ENCODE measurements at regions not wholly inside any gene's neighbourhood (a gene's known extent, or its start where the extent isn't known, plus 50 kb on each side); places are given as distances from the start of the nearest gene placed in this dataset.

DNA sequence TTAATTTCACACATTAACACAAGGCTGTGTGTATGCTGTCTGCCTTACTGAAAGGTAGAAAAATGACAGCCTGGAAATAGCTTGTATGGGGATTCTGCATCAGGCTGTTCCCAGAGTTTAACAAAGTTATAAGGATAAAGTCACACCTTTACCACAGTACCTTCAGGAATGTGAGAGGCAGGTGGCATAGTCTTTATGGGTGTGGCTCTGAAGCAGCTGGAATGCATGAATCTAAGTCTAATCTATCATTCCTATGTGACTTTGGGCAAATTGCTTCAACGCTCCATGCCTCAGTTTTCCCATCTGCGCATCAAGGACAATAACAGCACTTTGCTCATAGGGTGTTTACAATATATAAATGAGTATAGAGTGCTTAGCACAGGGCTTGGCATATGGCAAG, 84.2 kb upstream of the EGFL6 start:
- TF ChIP-seq POLR2AphosphoS5 (IDR thresholded peaks at IDR 0.05; ENCODE audit: low read depth, low read length) = no peak
- no peak for TF ChIP-seq TAF1 (IDR thresholded peaks at IDR 0.05; ENCODE audit: borderline replicate concordance, insufficient read depth, low read length)
- no peak for TF ChIP-seq FOXP2 (optimal IDR thresholded peaks at IDR 0.05; ENCODE audit: borderline replicate concordance, extremely low read depth, extremely low read length, insufficient read depth)
- no peak for TF ChIP-seq SIN3A (IDR thresholded peaks at IDR 0.05; ENCODE audit: borderline replicate concordance, insufficient read depth, low read length)
- TF ChIP-seq, protein P1, sequence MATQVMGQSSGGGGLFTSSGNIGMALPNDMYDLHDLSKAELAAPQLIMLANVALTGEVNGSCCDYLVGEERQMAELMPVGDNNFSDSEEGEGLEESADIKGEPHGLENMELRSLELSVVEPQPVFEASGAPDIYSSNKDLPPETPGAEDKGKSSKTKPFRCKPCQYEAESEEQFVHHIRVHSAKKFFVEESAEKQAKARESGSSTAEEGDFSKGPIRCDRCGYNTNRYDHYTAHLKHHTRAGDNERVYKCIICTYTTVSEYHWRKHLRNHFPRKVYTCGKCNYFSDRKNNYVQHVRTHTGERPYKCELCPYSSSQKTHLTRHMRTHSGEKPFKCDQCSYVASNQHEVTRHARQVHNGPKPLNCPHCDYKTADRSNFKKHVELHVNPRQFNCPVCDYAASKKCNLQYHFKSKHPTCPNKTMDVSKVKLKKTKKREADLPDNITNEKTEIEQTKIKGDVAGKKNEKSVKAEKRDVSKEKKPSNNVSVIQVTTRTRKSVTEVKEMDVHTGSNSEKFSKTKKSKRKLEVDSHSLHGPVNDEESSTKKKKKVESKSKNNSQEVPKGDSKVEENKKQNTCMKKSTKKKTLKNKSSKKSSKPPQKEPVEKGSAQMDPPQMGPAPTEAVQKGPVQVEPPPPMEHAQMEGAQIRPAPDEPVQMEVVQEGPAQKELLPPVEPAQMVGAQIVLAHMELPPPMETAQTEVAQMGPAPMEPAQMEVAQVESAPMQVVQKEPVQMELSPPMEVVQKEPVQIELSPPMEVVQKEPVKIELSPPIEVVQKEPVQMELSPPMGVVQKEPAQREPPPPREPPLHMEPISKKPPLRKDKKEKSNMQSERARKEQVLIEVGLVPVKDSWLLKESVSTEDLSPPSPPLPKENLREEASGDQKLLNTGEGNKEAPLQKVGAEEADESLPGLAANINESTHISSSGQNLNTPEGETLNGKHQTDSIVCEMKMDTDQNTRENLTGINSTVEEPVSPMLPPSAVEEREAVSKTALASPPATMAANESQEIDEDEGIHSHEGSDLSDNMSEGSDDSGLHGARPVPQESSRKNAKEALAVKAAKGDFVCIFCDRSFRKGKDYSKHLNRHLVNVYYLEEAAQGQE (IDR thresholded peaks at IDR 0.05; ENCODE audit: insufficient read depth in 1 of 2, low read depth in 2 of 2, low read length in 2 of 2) = no peak

DNA sequence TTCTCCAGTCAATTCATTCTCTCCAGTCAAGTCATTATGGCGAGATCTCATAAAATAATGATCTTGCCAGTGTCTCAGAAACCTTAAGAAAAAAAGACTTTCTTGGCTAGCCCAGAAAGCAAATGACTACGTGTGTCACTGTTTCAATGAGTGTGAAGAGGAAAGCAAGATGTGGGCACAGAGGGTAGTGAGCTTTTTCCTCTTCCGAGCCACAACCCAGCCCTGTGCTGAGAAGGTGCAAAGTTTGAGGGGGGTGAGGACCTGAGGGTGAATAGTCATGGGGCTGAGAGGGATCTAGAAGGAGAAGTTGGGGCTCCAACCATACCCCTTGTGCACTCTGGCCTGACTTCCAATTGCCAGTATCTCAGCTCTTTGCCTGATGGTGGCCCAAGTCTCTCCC, 85.6 kb upstream of the EGFL6 start:
- no peak for TF ChIP-seq FOXP2 (optimal IDR thresholded peaks at IDR 0.05; ENCODE audit: borderline replicate concordance, extremely low read depth, extremely low read length, insufficient read depth)
- no peak for TF ChIP-seq POLR2AphosphoS5 (IDR thresholded peaks at IDR 0.05; ENCODE audit: low read depth, low read length)
- TF ChIP-seq SIN3A (IDR thresholded peaks at IDR 0.05; ENCODE audit: borderline replicate concordance, insufficient read depth, low read length) = no peak
- TF ChIP-seq, protein P1 (IDR thresholded peaks at IDR 0.05; ENCODE audit: insufficient read depth in 1 of 2, low read depth in 2 of 2, low read length in 2 of 2) = no peak
- TF ChIP-seq TAF1 (IDR thresholded peaks at IDR 0.05; ENCODE audit: borderline replicate concordance, insufficient read depth, low read length) = no peak

DNA sequence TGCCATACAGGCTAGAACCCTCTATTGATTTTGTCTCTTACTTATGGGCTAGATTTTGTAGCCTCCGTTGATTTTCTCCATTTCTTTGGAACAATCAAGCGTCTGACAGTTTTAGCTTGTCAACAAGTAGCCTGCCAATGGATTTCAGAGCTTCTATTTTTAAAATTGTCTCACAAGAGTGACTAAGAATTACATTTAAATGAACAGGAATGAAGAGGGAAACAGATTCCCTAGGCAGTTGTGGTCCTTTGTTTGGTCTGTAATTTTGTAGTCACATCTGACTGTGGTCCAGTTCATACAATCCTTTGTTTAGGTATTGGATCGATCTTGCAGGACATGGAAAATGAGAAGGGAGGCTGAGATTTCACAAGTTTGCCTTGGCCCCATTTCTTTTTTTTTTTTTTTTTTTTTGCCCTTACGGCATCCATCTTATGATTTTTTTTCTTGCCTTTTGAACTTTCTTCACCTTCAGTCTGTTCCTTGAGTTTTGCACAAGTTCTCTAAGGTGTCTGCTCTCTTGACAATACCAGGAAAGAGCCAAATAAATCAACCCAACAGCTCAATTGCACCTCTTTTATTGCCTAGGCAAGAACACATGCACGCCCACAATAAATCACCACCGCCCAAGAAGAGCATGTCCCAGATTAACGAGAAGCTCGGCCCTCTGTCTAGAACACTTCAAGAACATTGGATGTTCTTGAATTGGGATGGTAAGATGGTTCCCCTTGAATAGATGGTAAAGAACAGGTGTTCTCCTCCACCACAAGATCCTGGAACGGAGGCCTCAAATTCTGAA, 86.5 kb upstream of the EGFL6 start:
- TF ChIP-seq FOXP2 (optimal IDR thresholded peaks at IDR 0.05; ENCODE audit: borderline replicate concordance, extremely low read depth, extremely low read length, insufficient read depth) (no peak), POLR2AphosphoS5 (IDR thresholded peaks at IDR 0.05; ENCODE audit: low read depth, low read length) (no peak), TAF1 (IDR thresholded peaks at IDR 0.05; ENCODE audit: borderline replicate concordance, insufficient read depth, low read length) (no peak), SIN3A (IDR thresholded peaks at IDR 0.05; ENCODE audit: borderline replicate concordance, insufficient read depth, low read length) (no peak)
- TF ChIP-seq, protein P1 (IDR thresholded peaks at IDR 0.05; ENCODE audit: insufficient read depth in 1 of 2, low read depth in 2 of 2, low read length in 2 of 2) = no peak

DNA sequence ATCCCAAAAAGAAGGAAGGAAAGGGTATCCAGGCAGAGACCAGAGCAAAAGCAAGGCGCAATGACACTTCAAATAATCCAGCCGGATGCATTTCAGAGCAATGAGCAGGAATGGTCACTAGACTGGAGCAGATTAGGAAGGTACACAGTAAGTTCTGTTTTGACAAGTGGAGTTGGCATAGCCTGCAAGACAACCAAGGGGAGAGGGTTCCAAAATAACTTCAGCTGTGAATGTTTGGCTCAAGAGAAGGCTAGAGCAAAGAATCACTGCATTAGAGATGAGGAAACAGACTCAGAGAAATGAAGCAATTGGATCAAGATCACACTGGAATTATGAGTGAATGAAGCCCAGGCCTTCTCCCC, 90.0 kb upstream of the EGFL6 start:
- TF ChIP-seq FOXP2 (optimal IDR thresholded peaks at IDR 0.05; ENCODE audit: borderline replicate concordance, extremely low read depth, extremely low read length, insufficient read depth) (no peak), TAF1 (IDR thresholded peaks at IDR 0.05; ENCODE audit: borderline replicate concordance, insufficient read depth, low read length) (no peak), SIN3A (IDR thresholded peaks at IDR 0.05; ENCODE audit: borderline replicate concordance, insufficient read depth, low read length) (no peak)
- TF ChIP-seq, protein P1 (IDR thresholded peaks at IDR 0.05; ENCODE audit: insufficient read depth in 1 of 2, low read depth in 2 of 2, low read length in 2 of 2) = no peak
